Activated CD4-positive, CD25-positive, alpha-beta regulatory T cell treated with anti-CD3 and anti-CD28 coated beads, Interleukin-2, amount 50 U/mL, for 24 hours (primary cell): ENCODE measurements at regions not wholly inside any gene's neighbourhood (a gene's known extent, or its start where the extent isn't known, plus 50 kb on each side); places are given as distances from the start of the nearest gene placed in this dataset.

Experiments used
- ATAC-seq, 2 donors: fragments of 150-1000 bp; cut with Tn5 transposase; one replicate each; pipeline ENCODE4 v1.10.0; 2021; ENCODE audit warnings: mild to moderate bottlenecking in 1 of 2, moderate library complexity in 1 of 2

DNA sequence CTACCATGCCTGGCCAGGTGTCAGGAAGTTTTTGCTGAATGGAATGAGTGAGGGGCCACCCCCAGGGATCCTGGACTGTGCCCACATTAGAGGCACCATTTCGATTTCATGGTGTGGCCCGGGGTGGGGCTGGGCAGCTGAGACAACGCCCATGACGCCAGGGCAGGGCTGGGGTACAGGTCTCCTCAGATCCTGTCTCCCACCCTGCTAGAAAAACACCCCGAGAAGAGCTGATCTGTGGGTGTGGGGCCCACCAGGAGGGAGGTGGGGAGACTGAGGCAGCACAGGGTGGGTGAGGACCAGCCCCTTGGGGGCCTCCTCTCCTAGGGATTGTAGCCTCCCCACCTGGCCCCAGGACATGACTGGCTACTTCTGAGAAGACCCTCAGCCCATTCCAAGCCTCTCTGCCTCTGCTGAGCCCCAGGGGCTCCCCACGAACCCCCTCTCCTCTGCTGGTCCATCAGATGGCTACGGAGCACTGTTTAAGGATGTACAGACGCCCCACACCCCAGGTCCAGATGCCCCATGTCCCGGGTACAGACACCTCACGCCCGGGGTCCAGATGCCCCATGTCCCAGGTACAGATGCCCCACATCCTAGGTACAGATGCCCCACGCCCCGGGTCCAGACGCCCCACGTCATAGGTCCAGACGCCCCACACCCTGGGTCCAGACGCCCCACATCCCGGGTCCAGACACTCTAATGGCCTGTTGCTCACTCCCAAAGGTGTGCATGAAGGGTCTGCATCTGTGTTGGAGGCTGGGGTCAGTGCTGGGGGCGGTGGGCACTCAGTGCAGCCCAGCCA, 99.4 kb downstream of the MICALL2 start:
- no peak for ATAC-seq

DNA sequence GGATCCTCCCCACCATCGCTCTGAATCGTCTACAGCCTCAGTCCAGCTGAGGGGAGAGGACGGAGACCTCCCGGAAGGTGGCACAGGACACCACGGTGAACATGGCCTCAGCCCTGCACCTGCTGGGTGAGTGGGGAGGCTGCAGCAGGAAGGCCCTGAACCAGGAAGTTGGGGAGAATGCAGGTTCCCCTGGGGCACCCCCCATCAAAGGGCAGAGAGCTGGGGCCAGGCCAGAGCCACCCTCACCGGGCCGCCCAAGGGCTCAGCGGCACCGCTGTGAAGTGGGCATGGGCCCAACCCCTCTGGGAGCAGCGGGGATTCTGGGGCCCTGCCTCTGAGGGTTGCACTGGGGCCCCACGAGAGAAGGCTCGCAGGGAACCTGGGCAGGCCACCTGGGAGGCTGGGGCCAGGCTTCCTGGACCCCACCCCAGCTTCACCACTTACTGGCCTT, 98.7 kb downstream of the MICALL2 start:
- no peak for ATAC-seq

DNA sequence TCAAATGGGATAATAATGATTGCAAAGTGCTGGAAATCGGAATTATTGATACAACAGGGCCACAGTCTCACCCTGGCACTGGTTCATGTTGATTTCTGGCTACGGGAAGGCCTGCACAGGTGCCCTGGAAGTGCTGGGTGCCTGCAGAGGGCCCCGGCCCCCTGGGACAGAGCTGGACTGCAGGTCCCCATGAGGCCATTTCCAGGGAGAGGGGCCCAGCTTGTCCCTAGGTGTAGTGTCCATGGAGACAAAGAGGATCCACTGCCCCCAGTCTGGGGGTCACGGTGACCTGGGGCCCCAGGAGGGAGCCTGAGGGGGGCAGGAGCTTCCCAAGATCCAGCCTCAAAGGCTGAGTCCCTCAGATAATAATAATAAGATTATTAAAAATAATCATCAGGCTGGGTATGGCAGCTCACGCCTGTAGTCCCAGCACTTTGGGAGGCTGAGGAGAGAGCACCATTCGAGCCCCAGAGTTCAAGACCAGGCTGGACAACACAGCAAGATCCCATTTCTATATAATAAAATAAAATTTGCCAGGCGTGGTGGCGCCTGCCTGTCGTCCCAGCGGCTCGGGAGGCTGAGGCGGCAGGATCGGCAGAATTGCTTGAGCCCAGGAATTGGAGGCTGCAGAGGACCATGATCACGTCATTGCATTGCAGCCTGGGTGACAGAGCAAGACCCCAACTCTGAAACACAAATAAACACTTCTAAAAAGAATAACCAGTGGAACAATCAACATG, 98.1 kb downstream of the MICALL2 start:
- no peak for ATAC-seq

DNA sequence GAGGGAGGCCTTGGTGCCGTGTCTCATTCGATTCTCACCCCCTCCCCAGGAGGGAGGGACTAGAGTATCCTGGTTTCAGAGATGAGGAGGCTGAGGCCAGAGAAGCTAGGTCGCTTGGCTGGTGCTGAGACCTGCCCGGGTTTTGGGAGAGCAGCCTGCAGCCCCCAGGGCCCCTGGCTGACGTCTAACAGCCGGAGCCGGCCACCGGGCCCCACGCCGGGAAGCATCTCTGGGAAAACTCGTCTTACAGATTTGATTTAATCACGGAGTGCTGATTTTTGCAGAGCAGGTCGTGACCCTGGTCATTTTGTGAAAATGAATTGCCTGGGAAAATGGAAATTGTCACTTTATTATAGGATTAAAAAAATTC, 97.5 kb downstream of the MICALL2 start:
- no peak for ATAC-seq

- no peak for ATAC-seq
Measured at GRCh38 chr7:1362301-1362700, 97.0 kb downstream of the MICALL2 start.

GRCh38 chr7:1364068-1364905, 95.0 kb downstream of the MICALL2 start:
- ATAC-seq: no peak

GRCh38 chr7:1364906-1365570, 94.2 kb downstream of the MICALL2 start:
- no peak for ATAC-seq

DNA sequence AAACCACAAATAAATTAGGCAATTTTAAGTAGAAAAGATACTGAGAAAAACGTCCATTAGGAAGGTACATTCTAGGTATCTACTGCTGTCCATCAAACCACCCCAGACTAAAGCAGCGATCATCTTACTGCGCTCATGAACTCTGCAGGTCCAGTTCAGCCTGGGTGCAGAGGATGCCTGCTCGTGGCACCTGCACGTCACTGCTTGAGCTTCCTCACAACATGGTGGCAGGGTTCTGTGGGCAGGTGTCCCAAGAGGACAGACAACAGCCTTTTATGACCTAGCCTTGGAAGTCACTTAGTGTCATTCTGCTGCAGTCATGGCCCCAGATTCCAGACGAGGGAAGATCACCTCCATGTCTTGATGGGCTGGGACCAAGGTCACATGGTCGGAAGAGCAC, 93.4 kb downstream of the MICALL2 start:
- ATAC-seq: no peak

DNA sequence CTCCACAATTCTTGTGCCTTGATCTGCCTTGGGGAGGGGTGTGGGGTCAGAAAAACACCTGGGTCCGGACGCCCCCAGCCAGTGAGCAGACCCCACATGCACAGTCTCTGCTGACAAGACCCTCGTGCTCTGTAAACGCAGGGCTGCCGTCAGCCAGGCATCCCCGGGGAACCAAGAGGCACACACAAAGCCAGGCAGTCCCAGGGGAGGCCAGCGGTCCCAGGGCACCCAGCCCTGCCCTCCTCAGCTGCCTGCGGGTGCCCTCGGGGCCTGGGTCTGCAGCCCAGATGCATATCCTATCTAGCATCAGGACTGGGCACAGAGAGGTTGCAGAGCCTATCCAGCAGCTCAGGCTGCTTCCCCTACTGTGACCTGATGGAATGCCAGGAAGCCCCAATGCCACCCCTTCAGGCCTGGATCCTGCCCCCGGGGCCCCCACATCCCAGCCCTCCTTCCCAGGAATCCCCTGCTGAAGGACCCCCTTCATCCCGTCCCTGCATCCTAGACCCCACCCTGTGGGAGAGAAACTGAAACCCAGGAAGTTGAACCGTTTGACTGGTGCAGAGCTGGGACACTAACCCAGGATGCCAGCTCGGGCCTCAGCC, 92.4 kb downstream of the MICALL2 start:
- ATAC-seq: no peak

- ATAC-seq: no peak
Measured at GRCh38 chr7:1367501-1368183, 91.6 kb downstream of the MICALL2 start.

DNA sequence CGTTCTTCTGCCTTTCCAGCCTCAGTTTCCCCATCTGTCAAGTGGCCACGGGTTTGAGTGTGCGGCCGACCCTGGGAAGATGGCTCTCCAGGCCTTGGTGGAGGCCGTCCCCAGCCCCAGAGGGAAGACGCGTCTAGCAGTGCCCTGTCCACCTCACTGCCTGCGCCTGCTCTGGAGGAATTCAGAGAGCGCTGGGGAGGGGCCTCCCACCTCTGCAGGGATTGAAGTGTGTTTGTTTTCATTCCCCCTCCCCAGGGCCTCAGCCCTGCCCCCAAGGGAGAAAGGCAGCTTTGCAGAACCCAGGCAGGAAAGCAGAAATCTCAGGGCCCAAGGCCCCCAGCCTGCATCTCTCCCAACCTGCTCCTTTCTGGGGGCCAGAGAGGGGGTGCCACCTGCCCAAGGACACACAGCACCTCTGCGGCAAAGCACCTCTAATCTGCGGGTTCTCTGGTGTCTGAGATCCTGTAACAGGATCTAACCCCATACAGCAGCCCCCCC, 91.0 kb downstream of the MICALL2 start:
- ATAC-seq: no peak

DNA sequence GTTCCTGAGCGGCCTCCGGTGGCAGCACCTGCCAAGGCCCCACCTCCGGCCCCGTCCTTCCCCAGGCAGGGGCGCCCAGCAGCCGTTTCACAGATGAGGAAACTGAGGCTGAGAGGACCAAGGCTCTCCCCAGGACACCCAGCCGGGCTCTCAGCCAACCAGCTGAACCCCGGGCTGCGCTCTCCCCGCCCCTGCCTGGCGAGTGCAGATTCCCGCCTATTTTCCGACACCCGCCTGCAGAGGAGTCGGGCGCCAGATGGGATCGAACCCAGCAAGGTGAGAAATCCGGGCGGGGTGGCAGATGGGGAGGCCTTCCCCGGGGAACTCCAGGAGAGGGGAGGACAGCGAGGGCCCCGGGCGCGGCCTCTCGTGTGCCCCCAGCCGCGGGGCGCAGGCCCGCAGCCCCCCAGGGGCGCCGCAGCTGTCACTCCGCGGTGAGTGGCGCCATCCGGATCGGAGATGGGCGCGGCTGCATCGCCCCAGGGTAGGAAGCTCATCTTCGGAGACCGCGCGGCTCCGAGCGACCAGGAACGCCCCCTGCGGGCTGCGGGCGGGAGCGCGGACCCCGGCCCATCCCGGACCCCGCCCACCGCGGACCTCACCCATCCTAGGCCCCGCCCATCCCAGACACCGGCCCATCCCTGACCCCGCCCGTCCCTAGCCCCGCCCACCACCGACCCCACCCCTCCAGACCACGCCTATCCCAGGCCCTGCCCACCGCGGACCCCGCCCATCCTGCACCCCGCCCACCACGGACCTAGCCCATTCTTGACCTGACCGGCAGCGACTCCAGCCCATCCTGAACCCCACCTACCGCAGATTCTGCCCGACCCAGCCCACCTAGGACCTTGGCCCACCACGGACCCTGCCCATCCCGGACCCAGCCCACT, 90.3 kb downstream of the MICALL2 start:
- peak in 1 of 2 donors; percentile 38 for ATAC-seq

DNA sequence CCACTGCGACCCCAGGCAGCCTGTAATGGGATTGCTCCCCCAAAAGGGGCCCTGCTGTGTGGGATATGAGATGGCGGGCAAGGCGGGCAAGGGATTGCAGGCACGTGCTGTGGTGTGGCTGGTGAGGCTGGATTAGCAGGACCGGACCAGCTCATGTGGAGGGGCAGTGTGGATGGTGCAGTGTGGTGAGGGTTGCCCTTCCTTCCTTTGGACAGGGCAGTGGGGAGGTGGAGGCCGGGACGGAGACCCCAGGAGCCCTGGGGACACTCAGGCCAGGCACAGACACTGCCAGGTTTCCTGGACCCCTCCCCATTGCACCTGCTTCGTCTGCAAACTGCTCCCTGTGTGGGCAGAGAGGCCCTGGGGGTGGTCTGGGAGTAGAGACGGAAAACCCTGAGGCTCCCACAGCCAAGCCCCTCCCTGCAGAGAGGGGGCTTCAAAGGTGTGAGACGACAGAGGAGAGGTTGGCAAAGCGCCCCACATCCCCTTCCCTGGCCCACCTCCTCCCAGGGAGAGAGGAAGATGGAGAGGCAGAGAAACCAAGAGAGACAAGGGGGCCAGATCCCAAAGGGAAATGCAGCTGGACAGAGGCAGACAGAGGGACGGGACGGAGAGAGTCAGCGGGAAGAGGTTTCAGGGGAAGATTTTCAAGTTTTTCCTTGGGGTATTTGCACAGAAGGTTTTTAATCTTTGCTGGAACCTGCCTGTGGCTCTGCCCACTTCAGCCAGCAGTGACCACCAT, 89.2 kb downstream of the MICALL2 start:
- ATAC-seq: no peak

GRCh38 chr7:1370738-1371137, 88.5 kb downstream of the MICALL2 start:
- ATAC-seq: no peak

DNA sequence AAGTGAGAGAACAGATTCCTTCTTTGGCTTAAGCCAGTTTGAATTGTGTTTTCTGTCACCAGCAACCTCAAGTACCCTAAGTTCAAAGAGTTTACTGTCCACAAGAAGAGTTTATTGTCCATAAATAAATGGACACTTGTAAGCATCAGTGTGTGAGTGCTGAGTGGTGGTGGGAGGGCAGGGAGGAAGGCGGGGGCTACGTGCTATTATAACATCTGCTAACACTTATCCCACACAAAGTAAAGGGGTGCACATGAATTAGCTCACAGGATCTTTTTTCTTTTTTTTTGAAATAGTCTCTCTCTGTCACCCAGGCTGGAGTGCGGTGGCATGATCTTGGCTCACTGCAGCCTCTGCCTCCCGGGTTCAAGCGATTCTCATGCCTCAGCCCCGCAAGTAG, 87.2 kb downstream of the MICALL2 start:
- no peak for ATAC-seq

DNA sequence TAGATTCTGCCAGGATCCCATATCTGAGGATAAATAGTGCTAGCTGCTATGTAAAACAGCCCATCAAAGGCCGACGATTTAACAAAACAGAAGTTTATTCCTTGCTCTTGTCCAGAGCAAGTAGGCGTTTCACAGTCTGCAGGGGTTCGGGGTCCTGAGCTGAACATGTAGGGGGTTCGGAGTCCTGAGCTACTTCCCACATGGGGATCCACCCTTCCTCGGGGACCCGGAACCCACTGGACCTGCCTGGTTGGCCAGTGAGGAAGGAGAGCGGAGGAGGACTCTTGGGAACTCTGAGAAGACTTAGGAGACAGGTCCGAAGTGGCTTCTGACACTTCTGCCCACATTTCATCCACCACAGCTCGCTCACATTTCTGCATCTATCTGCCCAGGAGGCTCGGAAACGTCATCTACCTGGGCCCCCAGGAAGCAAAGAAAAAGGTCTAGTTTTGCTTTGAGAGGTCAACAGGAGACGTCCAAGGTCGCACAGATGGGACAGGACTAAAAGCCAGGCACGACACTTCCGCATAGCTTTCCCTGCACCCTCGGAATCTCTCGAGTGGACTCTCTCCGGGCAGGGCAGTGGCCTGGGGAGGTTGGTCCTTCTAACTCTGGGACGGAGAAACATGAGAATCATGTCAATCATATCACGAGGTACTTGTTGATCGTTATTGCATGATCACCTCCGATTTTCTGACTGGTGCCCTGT, 86.4 kb downstream of the MICALL2 start:
- ATAC-seq: no peak

DNA sequence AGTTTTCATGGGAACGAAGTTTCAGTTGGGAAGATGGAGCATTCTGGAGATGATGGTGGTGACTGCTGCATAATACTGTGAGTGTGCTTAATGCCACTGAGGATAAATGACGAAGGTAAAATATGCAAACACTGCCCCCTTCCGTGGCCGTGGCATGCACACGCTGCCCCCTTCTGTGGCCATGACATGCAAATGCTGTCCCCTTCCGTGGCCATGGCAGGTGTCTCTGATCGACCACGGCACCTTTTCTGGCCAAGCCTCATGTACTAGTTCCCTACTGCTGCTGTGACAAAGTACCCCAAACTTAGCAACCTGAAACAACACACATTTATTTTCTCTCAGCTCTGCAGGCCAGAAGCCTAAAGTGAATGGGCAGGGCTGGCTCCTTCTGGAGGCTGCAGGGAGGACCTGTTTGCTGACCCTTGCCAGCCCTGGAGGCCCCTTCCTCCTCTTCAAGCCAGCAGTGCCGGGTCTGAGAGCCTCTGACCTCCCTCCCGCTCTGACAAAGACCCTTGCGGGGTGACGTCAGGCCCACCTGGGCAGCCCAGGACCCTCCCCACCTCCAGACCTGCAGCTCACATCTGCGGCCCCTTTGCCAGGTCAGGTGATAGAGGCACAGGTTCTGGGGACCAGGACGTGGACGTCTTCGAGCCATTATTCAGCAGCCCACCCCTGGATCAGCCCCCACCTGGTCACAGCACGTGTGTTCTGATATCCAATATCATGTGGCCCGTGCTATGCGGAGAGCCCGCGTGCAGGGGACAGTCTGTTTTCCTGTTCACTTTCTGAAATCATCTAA, 82.0 kb downstream of the MICALL2 start:
- ATAC-seq: no peak
